ENCODE measurements at regions not wholly inside any gene's neighbourhood (a gene's known extent, or its start where the extent isn't known, plus 50 kb on each side); places are given as distances from the start of the nearest gene placed in this dataset.

- H3K9me3 ChIP-seq: no peaks in the 10 kb centered on the region
- H3K4me1 ChIP-seq (replicated peaks): no peaks in the 10 kb centered on the region
- 30% methylated on average over 2 of the region's 2 CpGs for WGBS
- intact Hi-C loops (cut with DNase I): no loop called here
- no peaks in the 10 kb centered on the region for H3K36me3 ChIP-seq
- H3K27me3 ChIP-seq (replicated peaks; ENCODE audit: insufficient read depth): no peaks in the 10 kb centered on the region
- no peak overlapping the region for H3K27ac ChIP-seq
- no peak overlapping the region for H3K4me3 ChIP-seq
- DNase-seq (ENCODE audit: low spot score): no peak
- TF ChIP-seq POLR2A (IDR thresholded peaks at IDR 0.05): no peak
- TF ChIP-seq CTCF (IDR thresholded peaks at IDR 0.05): no peak
- TF ChIP-seq POLR2AphosphoS5 (IDR thresholded peaks at IDR 0.05): no peak
Measured at GRCh38 chr2:191543708-191544107, 134.2 kb upstream of the NABP1 start.

GRCh38 chr2:191544461-191545062, 133.4 kb upstream of the NABP1 start:
- H3K27me3 ChIP-seq (replicated peaks; ENCODE audit: insufficient read depth): no peaks in the 10 kb centered on the region
- intact Hi-C loops (cut with DNase I): no loop called here
- H3K9me3 ChIP-seq: no peaks in the 10 kb centered on the region
- DNase-seq (ENCODE audit: low spot score): no peak
- no peaks in the 10 kb centered on the region for H3K36me3 ChIP-seq
- no peak overlapping the region for H3K4me3 ChIP-seq
- TF ChIP-seq CTCF (IDR thresholded peaks at IDR 0.05) (no peak), POLR2A (IDR thresholded peaks at IDR 0.05) (no peak)
- no peaks in the 10 kb centered on the region for H3K4me1 ChIP-seq (replicated peaks)
- H3K27ac ChIP-seq: no peak overlapping the region

GRCh38 chr2:191545361-191545760, 132.6 kb upstream of the NABP1 start:
- TF ChIP-seq POLR2AphosphoS5 (IDR thresholded peaks at IDR 0.05) (no peak), POLR2A (IDR thresholded peaks at IDR 0.05) (no peak), CTCF (IDR thresholded peaks at IDR 0.05) (no peak)
- Histone ChIP-seq H3K4me3 (no peak overlapping the region), H3K9me3 (no peaks in the 10 kb centered on the region), H3K27ac (no peak overlapping the region), H3K36me3 (no peaks in the 10 kb centered on the region), H3K27me3 (replicated peaks; ENCODE audit: insufficient read depth) (no peaks in the 10 kb centered on the region), H3K4me1 (replicated peaks) (no peaks in the 10 kb centered on the region)
- WGBS: 94% methylated on average over 2 of the region's 2 CpGs
- DNase-seq (ENCODE audit: low spot score): no peak
- intact Hi-C loops (cut with DNase I): no loop called here

GRCh38 chr2:191552066-191552465, 125.9 kb upstream of the NABP1 start:
- intact Hi-C loops (cut with DNase I): no loop called here
- no peak overlapping the region for H3K27ac ChIP-seq
- DNase-seq (ENCODE audit: low spot score): no peak
- no peaks in the 10 kb centered on the region for H3K36me3 ChIP-seq
- H3K4me3 ChIP-seq: no peak overlapping the region
- no peaks in the 10 kb centered on the region for H3K4me1 ChIP-seq (replicated peaks)
- no peak for TF ChIP-seq CTCF (IDR thresholded peaks at IDR 0.05)
- WGBS: 41% methylated on average over 6 of the region's 6 CpGs
- no peaks in the 10 kb centered on the region for H3K9me3 ChIP-seq
- no peaks in the 10 kb centered on the region for H3K27me3 ChIP-seq (replicated peaks; ENCODE audit: insufficient read depth)

GRCh38 chr2:191554240-191554639, 123.7 kb upstream of the NABP1 start:
- 93% methylated on average over 3 of the region's 3 CpGs for WGBS
- no peaks in the 10 kb centered on the region for H3K36me3 ChIP-seq
- intact Hi-C loops (cut with DNase I): no loop called here
- H3K4me3 ChIP-seq: no peak overlapping the region
- no peak for TF ChIP-seq CTCF (IDR thresholded peaks at IDR 0.05)
- TF ChIP-seq POLR2A (IDR thresholded peaks at IDR 0.05): no peak
- TF ChIP-seq POLR2AphosphoS5 (IDR thresholded peaks at IDR 0.05): no peak
- no peaks in the 10 kb centered on the region for H3K4me1 ChIP-seq (replicated peaks)
- H3K9me3 ChIP-seq: no peaks in the 10 kb centered on the region
- no peak overlapping the region for H3K27ac ChIP-seq
- no peaks in the 10 kb centered on the region for H3K27me3 ChIP-seq (replicated peaks; ENCODE audit: insufficient read depth)
- no peak for DNase-seq (ENCODE audit: low spot score)

Data from prostate gland (tissue), 2 donors.